AG10803 (cell line): ENCODE measurements at regions not wholly inside any gene's neighbourhood (a gene's known extent, or its start where the extent isn't known, plus 50 kb on each side); places are given as distances from the start of the nearest gene placed in this dataset.

ENCODE experiments used
- DNase-seq: peaks from one replicate; pipeline ENCODE4 v3.0.0; 2010; ENCODE audit warnings: low read depth
- H3K4me3 ChIP-seq: 2 replicates; pipeline ENCODE4 v1.5.1; 2011; ENCODE audit warnings: mild to moderate bottlenecking, low read length, control low read depth
- CTCF ChIP-seq: conservative IDR thresholded peaks from 2 replicates; pipeline ENCODE4 v1.5.1; 2011; ENCODE audit warnings: mild to moderate bottlenecking, low read length, control low read depth, inconsistent platforms

DNA sequence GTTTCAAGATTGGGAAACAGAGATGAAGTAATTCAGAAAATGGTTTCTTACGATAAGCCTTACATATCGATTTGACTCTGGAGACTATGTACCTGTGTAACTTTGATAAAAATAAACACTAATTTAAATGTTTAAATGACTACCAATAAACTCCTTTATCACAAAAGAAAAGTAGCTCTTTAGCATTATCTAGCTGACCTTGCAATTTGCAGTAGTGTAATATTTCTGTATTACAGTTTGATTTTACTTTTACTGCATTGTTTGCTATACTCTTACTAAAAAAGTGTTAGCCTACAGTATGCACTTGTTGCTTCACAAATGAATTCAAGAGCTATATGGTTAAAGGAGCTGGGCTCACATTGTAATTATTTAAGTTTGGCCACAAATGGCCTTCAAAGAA is 77.8 kb upstream of the ZNF804B start:
- H3K4me3 ChIP-seq, result no peak overlapping the region
- no peak for DNase-seq
- no peak for TF ChIP-seq CTCF

DNA sequence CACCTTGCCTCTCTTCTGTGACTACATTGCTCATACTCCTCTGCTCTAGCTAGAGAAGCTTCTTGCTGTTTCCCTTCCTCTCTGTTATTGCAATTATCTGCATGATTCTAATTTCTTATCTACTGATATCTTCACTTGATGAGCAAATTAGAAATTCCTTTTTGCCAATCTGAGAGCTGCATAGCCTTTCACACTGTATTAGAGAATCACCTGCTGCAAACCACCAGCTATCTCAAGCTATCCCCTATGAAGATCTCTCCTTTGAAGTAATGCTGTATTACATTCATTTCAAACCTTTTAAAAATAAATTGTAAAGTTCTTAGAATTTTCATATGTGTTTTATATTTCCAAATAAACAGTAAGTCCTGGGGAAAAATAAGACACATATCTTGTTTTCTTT is 89.0 kb upstream of the ZNF804B start:
- TF ChIP-seq CTCF, result no peak
- no peak for DNase-seq
- no peak overlapping the region for H3K4me3 ChIP-seq

GRCh38 chr7:88669913-88670312 is 89.6 kb upstream of the ZNF804B start:
- no peak for TF ChIP-seq CTCF
- no peak for DNase-seq

GRCh38 chr7:88668591-88668990 is 90.9 kb upstream of the ZNF804B start:
- H3K4me3 ChIP-seq, result no peak overlapping the region
- TF ChIP-seq CTCF, result no peak
- DNase-seq, result no peak

More at GRCh38 chr7:88669913-88670312, 89.6 kb upstream of the ZNF804B start:
- no peak overlapping the region for H3K4me3 ChIP-seq

GRCh38 chr7:88666626-88667025 is 92.9 kb upstream of the ZNF804B start:
- DNase-seq, result no peak
- TF ChIP-seq CTCF, result no peak
- no peak overlapping the region for H3K4me3 ChIP-seq

DNA sequence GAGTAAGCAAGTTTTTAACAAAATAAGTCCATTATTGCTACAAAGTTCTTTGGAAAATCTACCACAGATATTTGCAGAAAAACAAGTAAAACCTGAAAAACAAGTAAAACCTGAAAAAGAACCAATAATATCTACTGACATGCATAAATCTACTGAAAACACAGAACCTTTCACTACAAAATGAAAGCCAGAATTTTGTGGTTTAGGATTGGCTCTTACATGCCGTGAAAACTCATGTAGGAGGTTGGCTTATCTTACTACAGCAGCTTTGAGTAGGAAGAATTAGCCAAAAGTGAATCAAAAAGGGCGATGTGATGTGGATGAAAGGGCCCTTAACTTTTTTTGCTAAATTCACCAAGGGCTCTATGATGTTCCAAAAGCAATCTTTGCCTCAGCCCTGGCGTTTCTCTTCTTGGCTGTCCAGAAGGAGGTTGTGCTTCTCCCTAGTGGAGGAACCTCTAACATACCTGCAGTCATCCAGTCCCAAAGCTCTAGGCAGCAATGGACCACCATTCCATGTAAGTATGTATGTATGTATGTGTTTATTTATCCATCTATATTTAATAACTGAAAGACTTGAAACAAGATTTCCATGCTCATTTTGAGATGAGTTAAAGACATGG is 93.5 kb upstream of the ZNF804B start:
- DNase-seq, result no peak
- no peak for TF ChIP-seq CTCF
- no peak overlapping the region for H3K4me3 ChIP-seq

DNA sequence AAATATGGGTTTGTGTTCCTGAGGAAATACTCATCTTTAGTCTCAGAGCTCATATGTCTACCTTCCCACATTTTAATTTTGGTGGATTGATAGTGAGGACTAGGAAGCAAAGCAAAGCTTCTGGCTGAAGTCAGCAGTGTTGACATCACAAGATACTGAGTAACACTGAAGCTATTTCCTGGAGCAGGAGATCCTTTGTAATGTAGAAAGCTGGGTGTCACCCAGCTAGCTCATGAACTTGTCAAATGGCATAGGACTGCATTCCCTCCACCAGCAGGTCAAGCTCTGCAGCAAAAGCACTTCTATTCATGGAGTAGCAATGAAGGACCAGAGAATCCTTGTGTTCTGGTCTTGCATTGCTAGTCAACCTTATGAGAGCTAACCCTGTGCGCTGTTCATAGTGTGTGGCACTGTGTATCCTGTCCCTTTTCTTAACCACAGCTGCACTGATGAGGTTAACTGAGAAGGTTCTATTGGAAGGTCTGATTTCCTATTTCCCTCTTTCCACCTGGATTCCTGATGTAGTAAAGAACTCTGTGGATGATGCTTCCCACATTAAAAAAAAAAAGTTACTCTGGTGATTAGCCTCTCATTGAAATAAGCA is 94.8 kb upstream of the ZNF804B start:
- peak; percentile 1 for DNase-seq
- H3K4me3 ChIP-seq, result no peak overlapping the region
- no peak for TF ChIP-seq CTCF
